HCT116 (cell line): ENCODE measurements at regions not wholly inside any gene's neighbourhood (a gene's known extent, or its start where the extent isn't known, plus 50 kb on each side); places are given as distances from the start of the nearest gene placed in this dataset.

Experiments used
- CTCF ChIP-seq, 3 experiments: fragments of 200-600 bp in 1 of 3; sonication (generic) in 1 of 3; IDR thresholded peaks in 2 of 3; conservative IDR thresholded peaks in 1 of 3; 2 replicates each; pipeline ENCODE4 v1.5.1; 2012 to 2017; ENCODE audit warnings: low read depth in 2 of 3, low read length in 2 of 3, antibody characterized with exemption in 1 of 3, borderline replicate concordance in 1 of 3, control low read depth in 1 of 3, mild to moderate bottlenecking in 1 of 3, mixed read lengths in 1 of 3, mixed run types in 1 of 3, moderate library complexity in 1 of 3; ENCODE audit not compliant: insufficient read depth in 1 of 3
- MAX ChIP-seq: IDR thresholded peaks from 2 replicates; pipeline ENCODE4 v1.6.1; 2012
- SP1 ChIP-seq: IDR thresholded peaks from 2 replicates; pipeline ENCODE4 v1.6.1; 2012; ENCODE audit warnings: low read depth
- TCF7L2 ChIP-seq: IDR thresholded peaks from 2 replicates; pipeline ENCODE4 v1.7.0; 2011; ENCODE audit warnings: borderline replicate concordance, inconsistent platforms; ENCODE audit not compliant: insufficient read depth, insufficient read length; ENCODE audit errors: extremely low read depth
- ZFX ChIP-seq: fragments of 450-650 bp; IDR thresholded peaks from 2 replicates; pipeline ENCODE4 v1.6.1; 2017

GRCh38 chr3:117609330-117609729 is 899.8 kb downstream of the TUSC7 start:
- TF ChIP-seq ZFX (no peak), SP1 (no peak), CTCF (IDR thresholded peaks at IDR 0.05 in 2 of 3, conservative IDR thresholded peaks at IDR 0.05 in 1 of 3; ENCODE audit: borderline replicate concordance in 1 of 3, insufficient read depth in 1 of 3, low read depth in 2 of 3, low read length in 2 of 3) (no peak), MAX (no peak), TCF7L2 (no peak)
